DMS53 treated with DMSO at 0.1 percent for 48 hours (cell line): ENCODE measurements at regions not wholly inside any gene's neighbourhood (a gene's known extent, or its start where the extent isn't known, plus 50 kb on each side); places are given as distances from the start of the nearest gene placed in this dataset.
A peak's percentile ranks its signal among the peaks of the same experiment; 100 is the strongest.

Experiments used
- DNase-seq: peaks from one replicate; lab custom pipeline; 2025; ENCODE audit not compliant: unreplicated experiment; lab: John Stamatoyannopoulos, UW

DNA sequence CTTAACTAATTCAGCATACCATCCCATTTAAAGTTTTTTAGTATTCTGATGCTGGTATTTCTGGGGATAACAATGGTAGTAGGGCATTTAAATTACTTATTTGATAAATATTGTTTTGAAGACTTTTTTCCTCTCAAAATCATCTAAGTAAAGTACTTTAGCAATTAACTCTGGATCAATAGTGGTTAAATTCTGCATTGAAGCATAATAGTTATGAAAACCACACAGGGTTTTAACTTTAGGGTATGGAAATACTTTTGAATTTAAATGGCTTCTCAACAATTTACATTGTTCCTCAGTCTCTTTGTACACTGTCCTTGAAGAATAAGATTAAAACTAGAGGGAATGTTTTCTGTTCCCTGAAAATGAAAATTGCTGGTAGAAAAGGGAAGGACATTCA, 202.6 kb upstream of the STEAP4 start:
- DNase-seq = no peak

DNA sequence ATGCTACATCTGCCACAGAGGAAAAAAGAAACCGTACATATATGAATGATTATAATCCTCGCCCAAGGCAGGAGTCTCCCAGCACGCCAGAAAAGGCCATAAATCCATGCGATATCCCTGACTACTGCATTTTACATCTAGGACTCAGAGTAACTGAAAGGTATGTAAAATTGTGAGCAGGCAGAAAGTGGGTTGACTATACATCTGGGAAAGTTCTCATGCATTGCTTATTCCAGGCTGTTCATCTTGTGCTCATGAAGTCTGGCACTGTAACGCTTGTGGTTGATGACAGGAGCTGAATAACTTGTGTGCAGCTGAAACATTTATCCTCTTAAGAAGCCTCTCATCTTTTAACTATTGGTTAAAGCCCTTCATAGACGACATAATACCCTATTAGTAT, 193.4 kb upstream of the STEAP4 start:
- no peak for DNase-seq

DNA sequence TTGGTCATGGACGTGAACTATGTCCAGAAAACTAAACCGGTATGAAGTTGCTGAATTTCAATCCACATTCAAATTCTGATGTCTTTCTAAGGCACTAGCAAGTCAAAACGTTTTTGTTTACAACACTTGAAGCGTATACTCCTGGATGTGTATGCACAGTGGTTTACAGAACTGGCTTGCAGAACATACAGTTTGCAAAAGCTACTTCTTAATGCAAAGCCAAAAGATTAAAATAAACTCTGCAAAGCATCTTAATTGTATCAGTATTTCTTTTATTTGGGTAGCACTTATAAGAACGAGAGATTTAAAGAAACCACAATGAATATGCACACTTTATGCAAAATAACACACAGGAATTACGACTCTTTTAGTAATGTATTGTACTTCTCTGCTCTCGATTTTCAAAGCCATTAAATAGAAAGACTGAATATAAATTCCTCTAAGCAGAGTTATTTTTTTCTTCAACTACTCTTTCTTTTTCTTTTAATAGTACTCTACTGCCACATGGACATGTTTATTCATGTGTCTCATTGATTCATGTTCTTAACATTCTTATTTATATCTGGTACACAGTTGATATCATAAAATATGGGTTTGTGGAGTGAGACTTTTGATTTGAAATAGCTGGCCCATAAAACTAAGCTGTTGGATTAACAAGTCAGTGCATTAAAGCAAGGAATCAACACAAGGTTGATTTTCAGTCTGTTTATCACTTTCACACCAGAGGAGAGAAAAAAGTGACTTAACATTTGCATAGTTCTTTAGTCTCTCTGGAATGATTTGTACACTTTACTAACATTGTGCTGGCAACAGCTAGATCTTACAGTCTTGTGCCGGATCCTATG, 189.4 kb upstream of the STEAP4 start:
- DNase-seq = no peak

DNA sequence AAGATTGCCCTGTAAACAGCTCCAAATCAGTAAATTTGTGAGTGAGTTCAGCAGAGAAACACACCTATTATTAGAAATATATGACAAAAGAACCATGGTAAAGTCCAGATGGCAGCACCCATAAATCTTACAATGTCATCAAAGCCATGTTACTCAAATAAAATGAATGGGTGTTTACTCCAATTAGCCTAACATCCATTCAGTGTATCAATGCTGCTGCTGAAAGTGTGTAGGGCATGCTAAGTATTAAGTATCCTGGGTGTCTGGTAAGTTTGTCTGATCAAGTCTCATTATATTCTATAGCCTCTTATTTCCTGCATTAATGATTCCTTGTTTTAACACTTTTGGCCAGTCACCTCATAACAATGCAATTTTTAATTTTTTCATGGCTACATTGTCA, 185.5 kb upstream of the STEAP4 start:
- no peak for DNase-seq

DNA sequence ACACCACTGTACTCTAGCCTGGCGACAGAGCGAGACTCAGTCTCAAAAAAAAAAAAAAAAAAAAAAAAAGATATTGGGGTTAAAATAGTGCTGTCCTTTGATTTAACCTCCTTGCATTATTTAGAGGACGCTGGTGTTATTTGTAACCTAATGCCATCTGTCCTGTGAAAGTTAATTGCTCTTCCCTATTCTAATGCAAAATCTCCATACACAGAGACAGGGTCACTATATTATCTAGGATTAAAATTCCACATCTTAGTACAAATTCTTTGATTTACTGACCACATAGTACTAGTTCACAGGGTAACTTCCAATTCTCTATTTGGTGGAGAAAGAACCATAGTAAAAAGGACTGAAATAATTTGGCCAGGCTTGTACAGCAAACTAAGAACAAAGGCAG, 184.2 kb upstream of the STEAP4 start:
- no peak for DNase-seq

DNA sequence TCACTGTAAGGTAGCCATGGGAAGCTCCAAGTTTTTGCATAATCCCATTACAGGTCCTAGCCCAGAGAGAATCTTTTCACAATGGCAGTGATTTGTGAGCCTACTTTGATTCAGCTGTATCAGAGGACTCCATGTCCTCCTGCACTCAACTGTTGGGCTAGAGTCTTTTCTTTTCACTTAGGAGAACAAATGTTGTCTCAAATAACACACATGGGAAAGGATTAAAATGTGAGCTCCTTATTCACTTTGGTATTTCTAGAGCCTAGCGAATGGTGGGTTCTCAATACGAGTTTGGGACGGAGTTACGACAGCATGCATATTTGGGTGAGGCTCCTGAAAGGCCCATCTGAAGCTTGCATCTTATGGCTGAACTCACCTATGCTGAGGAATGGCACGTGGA, 183.5 kb upstream of the STEAP4 start:
- no peak for DNase-seq

DNA sequence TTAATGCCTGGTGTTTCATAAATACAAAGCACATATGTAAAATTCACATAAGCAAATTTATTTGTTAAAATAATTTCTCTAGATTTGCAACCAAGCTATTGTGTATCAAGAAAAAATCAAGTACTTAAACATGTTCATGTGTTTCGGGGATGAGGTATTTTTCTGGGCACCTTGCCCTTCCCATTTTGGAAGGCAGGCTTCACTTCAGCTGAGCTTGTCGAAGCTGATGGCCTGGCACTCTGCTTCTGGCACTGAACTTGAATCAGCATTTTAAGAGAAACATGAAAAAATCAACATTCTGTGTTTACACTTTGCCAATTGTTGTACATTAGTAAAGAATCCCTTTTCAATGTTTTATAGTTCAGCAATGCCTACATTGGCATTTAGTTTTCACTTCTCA, 179.1 kb upstream of the STEAP4 start:
- DNase-seq = no peak

DNA sequence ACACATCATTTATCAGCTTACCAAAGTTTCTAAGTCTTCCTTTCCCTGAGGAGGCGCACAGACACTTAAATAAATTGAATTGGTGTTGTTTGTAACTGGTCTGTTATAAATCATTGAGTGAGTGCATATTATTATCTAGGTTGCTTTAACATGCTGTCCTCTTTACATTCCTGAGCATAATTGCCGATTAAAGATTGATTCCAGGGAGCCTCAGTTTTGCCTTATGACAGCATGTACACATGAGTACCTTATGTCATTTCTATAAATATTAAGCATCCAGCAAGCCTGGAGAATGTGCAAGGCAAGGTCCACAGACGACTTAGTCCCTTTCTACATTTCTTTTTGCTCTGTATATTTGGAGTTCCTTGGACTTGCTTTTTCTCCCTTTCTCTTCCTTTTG, 177.9 kb upstream of the STEAP4 start:
- DNase-seq = no peak

DNA sequence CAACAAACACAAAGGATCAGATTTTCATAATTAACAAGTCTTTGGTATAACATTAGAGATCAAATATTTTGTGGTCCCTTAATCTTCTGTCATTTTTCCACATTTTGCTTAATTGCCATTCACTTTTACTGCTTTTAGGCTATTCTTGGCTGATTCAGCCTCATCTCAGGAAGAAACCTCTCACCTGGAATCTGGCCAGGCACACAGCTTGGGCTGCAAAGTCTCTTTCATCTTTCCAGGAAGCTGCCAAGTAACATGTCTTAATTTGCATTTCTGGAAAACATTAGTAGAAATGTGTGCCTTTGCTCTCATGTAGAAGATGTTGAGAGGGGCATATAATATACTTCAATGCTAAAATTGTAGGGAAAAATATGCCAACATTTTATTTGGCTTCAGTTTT, 174.2 kb upstream of the STEAP4 start:
- no peak for DNase-seq

DNA sequence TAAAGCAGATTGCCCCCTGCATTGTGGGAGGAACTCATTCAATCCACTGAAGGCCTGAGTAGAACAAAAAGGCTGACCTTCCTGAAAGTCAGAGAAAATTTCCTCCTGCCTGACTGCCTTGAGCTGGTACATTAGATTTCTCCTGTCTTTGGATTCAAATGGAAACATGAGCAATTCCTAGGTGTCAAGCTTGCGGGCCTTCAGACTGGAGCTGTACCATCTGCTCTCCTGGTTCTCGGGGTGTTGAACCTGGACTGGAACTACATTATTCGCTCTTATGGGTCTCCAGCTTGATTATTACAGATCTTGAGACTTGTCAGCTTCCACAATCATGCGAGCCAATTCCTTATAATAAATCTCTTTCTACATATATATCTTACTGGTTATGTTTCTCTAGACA, 173.6 kb upstream of the STEAP4 start:
- DNase-seq = no peak

DNA sequence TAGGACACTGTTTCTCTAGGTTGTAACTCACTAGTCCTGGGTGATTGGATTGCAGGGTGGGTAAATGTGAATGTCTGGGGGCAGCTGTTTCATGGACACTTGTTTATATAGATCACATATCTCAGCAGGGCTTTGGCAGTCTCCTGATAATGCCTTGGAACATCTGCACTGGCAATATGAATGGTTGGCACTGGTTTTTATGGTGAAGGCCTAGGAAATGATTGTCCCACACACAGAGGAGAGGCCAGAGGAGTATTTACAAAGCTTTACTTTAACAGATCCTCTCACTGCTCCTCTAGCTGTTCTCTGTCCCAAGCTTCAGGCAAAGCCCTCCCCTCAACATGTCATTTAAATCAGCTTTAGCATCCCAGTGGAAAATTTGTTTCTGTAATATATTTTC, 171.3 kb upstream of the STEAP4 start:
- DNase-seq = no peak

DNA sequence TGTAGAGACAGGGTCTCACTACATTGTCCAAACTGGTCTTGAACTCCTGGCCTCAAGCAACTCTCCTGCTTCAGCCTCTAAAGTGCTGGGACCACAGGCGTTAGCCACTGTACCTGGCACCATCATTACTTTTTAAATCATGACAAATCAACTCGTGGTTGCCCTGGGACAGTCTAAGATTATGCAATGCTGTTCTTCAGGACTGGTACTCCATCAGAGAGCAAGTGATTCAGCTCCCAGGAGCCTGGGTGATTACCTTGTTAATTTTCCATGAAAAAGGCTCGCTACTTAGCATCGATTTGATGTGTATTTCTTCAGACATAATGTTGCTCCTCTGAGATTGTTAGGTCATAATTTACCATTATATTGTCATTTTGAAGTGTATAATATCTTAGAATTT, 158.9 kb upstream of the STEAP4 start:
- no peak for DNase-seq

DNA sequence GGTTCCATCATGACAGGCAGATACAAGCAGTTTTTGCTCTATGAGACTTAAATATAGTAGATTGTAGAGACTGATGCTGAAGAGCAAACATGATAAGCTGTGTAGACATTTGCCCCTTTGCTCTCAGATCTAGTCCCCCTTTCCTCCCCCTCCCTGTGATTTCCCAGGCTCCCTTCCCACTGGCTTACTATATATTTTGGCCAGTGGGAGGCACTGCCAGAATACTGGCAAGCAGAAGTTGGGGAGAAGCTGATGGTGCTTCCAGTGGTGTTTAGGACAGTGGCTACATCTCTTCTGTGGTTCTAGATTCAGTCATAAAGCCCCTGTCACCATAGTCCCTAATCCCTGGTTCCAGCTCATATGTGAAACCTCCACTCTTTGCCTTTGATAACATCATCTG, 156.1 kb upstream of the STEAP4 start:
- no peak for DNase-seq

DNA sequence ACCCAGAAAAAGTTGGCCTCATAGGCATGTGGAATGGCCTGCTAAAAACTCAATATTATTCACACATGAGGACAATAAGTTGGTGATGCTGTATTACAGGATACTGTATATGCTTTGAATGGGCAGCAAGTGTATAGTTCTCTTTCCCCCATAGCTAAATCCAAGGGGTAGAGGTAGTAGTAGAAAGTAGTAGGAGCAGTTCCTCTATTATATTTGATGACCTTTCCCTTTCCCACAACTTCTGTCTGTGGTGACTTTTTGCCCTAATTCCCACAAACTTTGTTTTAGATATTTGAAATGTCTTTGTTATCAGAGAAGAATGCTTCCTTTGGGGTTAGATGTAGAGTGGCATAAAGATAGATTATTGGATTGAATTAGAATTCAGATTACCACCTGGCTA, 154.0 kb upstream of the STEAP4 start:
- DNase-seq = no peak

DNA sequence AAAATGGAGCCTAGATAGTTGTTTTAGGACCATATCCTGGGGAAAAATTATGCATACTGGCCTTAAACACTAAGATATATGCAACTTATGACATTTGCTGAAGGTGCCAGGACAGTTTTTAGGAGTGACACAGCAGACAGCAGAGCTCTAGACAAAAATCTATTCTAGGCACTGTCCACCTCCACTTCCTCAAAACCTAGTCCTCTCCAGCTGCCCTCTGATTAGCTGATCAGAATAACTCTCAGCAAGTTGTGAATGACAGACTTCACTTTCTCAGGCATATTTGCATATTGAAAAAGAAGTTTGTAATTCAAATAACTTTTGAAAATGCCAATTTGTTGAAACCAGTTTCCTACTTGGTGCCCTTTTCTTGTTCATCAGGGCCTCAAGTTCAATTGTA, 152.3 kb upstream of the STEAP4 start:
- no peak for DNase-seq

DNA sequence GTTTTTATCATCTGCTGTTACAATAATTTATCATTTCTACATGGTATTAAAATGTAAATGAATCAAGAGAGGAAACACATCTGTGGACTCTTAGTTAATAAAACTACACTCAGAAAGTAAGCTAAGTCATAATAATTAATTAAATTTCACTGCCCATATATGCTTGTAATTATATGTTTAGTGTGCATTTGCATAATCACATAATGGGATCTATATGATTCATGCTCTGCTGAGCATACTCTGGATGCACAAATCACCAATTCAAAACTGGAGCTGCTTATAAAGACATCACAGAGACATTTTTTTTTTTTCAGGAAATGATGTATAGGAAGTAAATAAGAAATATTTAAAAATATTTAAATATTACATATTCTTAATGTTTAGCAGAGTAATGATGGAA, 151.6 kb upstream of the STEAP4 start:
- no peak for DNase-seq

DNA sequence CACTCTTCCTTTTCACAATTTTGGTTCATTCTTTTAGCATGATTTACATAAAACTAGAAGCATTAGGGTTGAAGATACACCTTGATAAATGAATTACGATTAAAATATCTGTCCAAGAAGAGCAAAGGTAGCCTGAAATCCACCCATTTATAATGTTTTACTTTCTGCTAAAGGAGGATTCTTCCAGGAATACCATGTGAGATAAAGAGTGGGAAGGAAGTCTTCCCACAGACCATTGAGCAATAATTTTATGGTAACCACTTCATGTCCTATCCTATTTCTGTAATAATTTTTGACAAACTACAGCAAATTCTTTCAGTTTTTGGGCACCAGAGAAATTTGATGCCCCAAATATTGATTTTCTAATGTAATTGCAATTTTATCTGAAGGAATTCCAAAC, 150.6 kb upstream of the STEAP4 start:
- DNase-seq = no peak

DNA sequence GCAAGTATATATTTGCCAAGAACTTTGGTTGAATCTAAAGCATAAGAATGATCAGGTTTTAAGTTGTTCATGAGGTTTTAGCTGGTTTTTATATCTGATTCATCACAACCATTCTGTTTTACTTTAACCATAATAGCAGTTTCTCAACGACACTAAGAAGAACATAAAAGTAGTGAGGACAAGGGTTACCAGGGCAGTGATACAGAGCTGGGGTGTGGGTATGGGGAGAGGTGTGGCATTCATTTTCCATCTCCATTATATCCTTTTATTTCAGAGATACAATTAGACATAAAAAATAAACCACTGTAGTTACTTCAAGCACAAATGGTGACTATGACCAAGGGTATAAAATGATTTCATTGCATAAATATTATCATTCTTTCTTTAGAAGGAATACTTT, 149.8 kb upstream of the STEAP4 start:
- no peak for DNase-seq

DNA sequence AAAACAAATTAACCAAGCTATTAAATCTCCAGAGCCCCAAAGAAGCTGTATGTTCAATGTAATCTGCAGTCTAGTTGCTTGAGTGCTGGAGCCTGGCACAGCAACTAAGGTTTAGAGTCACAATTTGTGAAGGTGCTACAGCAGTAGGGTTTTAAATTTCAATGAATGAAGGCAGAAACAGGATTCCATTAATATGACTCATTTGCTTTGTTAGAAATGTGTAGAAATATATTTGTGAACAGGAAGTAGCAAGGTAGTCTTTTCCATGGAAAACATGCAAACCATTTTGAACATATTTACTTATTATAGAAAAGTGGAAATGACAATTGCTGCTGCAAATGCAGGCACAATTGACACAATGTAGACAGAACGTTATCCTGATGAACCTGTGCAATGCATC, 149.0 kb upstream of the STEAP4 start:
- peak; percentile 60 for DNase-seq

DNA sequence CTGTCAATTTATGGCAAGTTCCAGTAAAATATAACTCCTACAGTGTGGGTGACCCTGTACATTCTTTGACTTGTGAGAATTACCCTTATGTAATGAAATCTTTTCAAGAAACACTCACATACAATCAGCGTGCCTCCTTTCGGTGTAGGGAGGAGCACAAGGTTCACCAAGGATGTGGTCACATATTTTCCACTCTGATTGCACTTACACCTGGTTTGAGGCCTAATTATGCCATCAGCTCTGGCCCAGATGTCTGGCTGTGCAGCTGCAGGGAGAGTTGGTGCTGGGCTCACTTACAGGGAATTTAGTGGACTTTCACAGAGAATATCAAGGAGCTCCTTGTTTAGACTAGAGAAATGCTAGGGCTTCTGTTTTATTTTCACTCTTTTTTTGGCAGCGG, 146.0 kb upstream of the STEAP4 start:
- no peak for DNase-seq

DNA sequence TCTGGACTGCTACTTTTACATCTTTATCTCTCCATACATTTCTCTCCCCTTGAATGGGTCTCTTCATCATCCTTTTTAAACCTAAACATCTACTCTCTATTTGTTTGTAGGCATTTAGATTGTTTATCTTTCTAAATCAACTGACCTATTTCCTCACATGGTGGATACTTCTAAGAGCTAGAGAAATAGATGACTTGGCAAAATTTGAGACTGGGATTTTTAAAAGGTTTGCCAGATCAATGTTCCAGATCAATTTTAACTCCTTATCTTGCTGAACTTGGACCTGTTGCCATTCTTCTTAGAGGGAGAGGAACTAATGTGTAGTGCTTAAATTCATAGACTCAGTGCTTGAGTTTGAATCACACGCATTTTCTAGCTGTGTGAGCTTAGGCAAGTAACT, 144.2 kb upstream of the STEAP4 start:
- no peak for DNase-seq

DNA sequence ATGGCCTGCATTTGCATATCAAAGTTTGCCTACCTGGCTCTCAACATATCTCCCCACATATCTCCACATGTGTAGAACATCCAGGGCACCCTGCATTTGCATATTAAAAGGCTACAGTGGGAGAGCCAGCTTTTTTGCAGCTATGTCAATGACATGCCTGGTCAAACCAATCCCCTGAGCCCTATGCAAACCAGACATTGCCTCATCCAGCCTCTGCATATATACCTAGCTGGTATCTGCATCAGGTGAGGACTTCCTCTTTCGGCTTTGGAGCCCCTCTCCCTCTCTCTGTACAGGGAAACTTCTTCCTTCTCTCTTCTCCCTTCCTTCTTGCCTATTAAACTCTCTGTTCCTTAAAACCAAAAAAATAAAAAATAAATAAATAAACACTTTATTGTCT, 142.7 kb upstream of the STEAP4 start:
- no peak for DNase-seq

DNA sequence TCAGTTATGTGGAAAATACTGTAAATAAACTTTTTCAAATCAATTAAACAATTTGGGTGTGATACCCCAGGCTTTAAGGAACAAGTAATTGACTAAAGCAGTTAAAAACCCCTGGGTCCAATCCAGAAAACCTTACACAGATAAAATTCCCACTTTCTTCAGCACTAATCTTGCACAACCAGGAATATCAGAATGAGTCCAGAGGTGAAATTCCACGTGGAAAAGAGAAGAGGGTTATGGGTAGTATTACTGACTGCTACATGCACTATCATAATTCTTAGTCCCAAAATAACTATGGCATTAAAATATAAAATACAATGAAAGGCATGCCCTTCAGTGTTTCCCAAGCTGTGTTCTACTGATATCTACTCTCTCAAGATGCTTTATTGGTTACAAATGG, 135.7 kb upstream of the STEAP4 start:
- DNase-seq = no peak
